Panc1 (cell line): ENCODE measurements at regions not wholly inside any gene's neighbourhood (a gene's known extent, or its start where the extent isn't known, plus 50 kb on each side); places are given as distances from the start of the nearest gene placed in this dataset.

ENCODE experiments used
- ATAC-seq: fragments of 200-7000 bp; cut with Tn5 transposase; 2 replicates; pipeline ENCODE4 v1.9.1; 2020; ENCODE audit warnings: mild to moderate bottlenecking, moderate library complexity
- BruUV-seq: library from RNA; stranded (reverse); fragments of 400-500 nt; replicated peaks from 2 replicates; lab custom pipeline; 2021; lab: Mats Ljungman, UMichigan
- CTCF ChIA-PET: fragments of 300-600 bp; sonication (Branson Sonifier 250); formaldehyde crosslinking; loops from one replicate; lab custom pipeline; 2022; ENCODE audit warnings: antibody characterized with exemption; lab: Charles Lee
- POLR2A ChIA-PET: fragments of 300-600 bp; sonication (Branson Sonifier 250); formaldehyde crosslinking; loops from one replicate; lab custom pipeline; 2022; ENCODE audit warnings: antibody characterized with exemption; lab: Charles Lee
- DNase-seq: peaks from one replicate; pipeline ENCODE4 v3.0.0-alpha.2; 2010; ENCODE audit warnings: low read depth, low spot score
- H3K27ac ChIP-seq: 2 replicates; pipeline ENCODE4 v1.5.1; 2011; ENCODE audit warnings: mild to moderate bottlenecking, low read length, inconsistent platforms
- H3K27me3 ChIP-seq: fragments of 200-500 bp; sonication (Bioruptor generic); 2 replicates; pipeline ENCODE4 v1.6.0; 2014; ENCODE audit warnings: low read length, inconsistent platforms; ENCODE audit not compliant: control insufficient read depth, insufficient read depth
- H3K36me3 ChIP-seq: fragments of 200-500 bp; sonication (Bioruptor generic); 2 replicates; pipeline ENCODE4 v1.5.1; 2014; ENCODE audit warnings: inconsistent platforms, mild to moderate bottlenecking, low read length, moderate library complexity; ENCODE audit not compliant: control insufficient read depth, insufficient read depth
- H3K4me1 ChIP-seq: 2 replicates; pipeline ENCODE4 v1.5.1; 2011; ENCODE audit warnings: inconsistent platforms, mild to moderate bottlenecking, low read length, moderate library complexity; ENCODE audit not compliant: control insufficient read depth, insufficient read depth
- H3K4me3 ChIP-seq, 2 experiments: 2 replicates each; pipeline ENCODE4 v1.5.1; 2011 to 2012; ENCODE audit warnings: low read depth in 2 of 2, low read length in 2 of 2, mild to moderate bottlenecking in 2 of 2, inconsistent platforms in 1 of 2, moderate library complexity in 1 of 2
- H3K9me3 ChIP-seq: fragments of 200-500 bp; sonication (Bioruptor generic); 2 replicates; pipeline ENCODE4 v1.5.1; 2014; ENCODE audit warnings: low read depth, mild to moderate bottlenecking, inconsistent platforms, low read length, moderate library complexity; ENCODE audit not compliant: control insufficient read depth, insufficient read depth
- CTCF ChIP-seq: fragments of 450-650 bp; IDR thresholded peaks from 2 replicates; pipeline ENCODE4 v1.5.1; 2017; ENCODE audit warnings: mild to moderate bottlenecking
- POLR2AphosphoS5 ChIP-seq: IDR thresholded peaks from 2 replicates; pipeline ENCODE4 v1.6.1; 2012; ENCODE audit warnings: mild to moderate bottlenecking, low read depth, low read length, moderate library complexity
- REST ChIP-seq, 2 experiments: IDR thresholded peaks; 2 replicates each; pipeline ENCODE4 v1.6.1; 2011 to 2012; ENCODE audit warnings: low read depth in 2 of 2, control low read depth in 1 of 2, low read length in 1 of 2, mild to moderate bottlenecking in 1 of 2, moderate library complexity in 1 of 2; ENCODE audit not compliant: insufficient read depth in 1 of 2
- SIN3A ChIP-seq: IDR thresholded peaks from 2 replicates; pipeline ENCODE4 v1.6.1; 2012; ENCODE audit warnings: low read depth, mild to moderate bottlenecking, low read length, moderate library complexity, borderline replicate concordance; ENCODE audit not compliant: insufficient read depth
- TCF7L2 ChIP-seq: IDR thresholded peaks from 2 replicates; pipeline ENCODE4 v1.6.1; 2011; ENCODE audit warnings: mild to moderate bottlenecking, low read depth, low read length, inconsistent platforms
- in situ Hi-C: cut with HindIII; loops from 2 replicates; pipeline ENCODE4 v1.10.0; 2016; ENCODE audit warnings: low sequenced_read_pairs, low pct_unique_long_range_greater_than_20kb
- intact Hi-C: fragments of 100-400 bp; cut with micrococcal nuclease; formaldehyde crosslinking; loops from one replicate; pipeline ENCODE4 v1.10.0; 2022; ENCODE audit not compliant: unreplicated experiment

- DNase-seq (no peak), ATAC-seq (no peak)
- H3K4me1 ChIP-seq = no peaks in the 10 kb centered on the region
- CTCF ChIA-PET = no interaction called here
- intact Hi-C loops (no loop called here), in situ Hi-C loops (no loop called here)
- no peak overlapping the region for H3K4me3 ChIP-seq
- no peak overlapping the region for H3K27ac ChIP-seq
- no TSS peak for BruUV-seq
- no peaks in the 10 kb centered on the region for H3K36me3 ChIP-seq
- no peaks in the 10 kb centered on the region for H3K27me3 ChIP-seq
- POLR2A ChIA-PET = no interaction called here
- TF ChIP-seq SIN3A (no peak), REST (IDR thresholded peaks at IDR 0.05; ENCODE audit: insufficient read depth in 1 of 2, low read depth in 2 of 2, low read length in 1 of 2) (no peak), POLR2AphosphoS5 (no peak), TCF7L2 (no peak), CTCF (no peak)
- H3K9me3 ChIP-seq = no peaks in the 10 kb centered on the region
Measured at GRCh38 chr3:17990390-17990789, 248.0 kb upstream of the TBC1D5 start.

- intact Hi-C loops = no loop called here
- BruUV-seq = no TSS peak
- H3K9me3 ChIP-seq = no peaks in the 10 kb centered on the region
- no peak overlapping the region for H3K4me3 ChIP-seq
- in situ Hi-C loops = no loop called here
- ChIA-PET POLR2A (no interaction called here), CTCF (no interaction called here)
- no peaks in the 10 kb centered on the region for H3K27me3 ChIP-seq
- H3K4me1 ChIP-seq = no peaks in the 10 kb centered on the region
- no peak for TF ChIP-seq TCF7L2
- TF ChIP-seq POLR2AphosphoS5 = no peak
- no peak for TF ChIP-seq SIN3A
- no peak for TF ChIP-seq CTCF
- no peak for TF ChIP-seq REST (IDR thresholded peaks at IDR 0.05; ENCODE audit: insufficient read depth in 1 of 2, low read depth in 2 of 2, low read length in 1 of 2)
- no peak for DNase-seq
- H3K36me3 ChIP-seq = no peaks in the 10 kb centered on the region
- H3K27ac ChIP-seq = no peak overlapping the region
- no peak for ATAC-seq
Measured at GRCh38 chr3:17986348-17986816, 244.0 kb upstream of the TBC1D5 start.
